Heart left ventricle (tissue), 16 donors: ENCODE measurements at regions not wholly inside any gene's neighbourhood (a gene's known extent, or its start where the extent isn't known, plus 50 kb on each side); places are given as distances from the start of the nearest gene placed in this dataset.

Source experiments
- ATAC-seq, 4 donors: fragments of 200-7000 bp; cut with Tn5 transposase; one replicate each; pipeline ENCODE4 v1.9.1; 2020 to 2022; ENCODE audit warnings: moderate library complexity in 4 of 4, mild to moderate bottlenecking in 3 of 4, moderate number of reproducible peaks in 1 of 4
- DNase-seq, 5 donors: peaks; one replicate each; pipeline ENCODE4 v3.0.0-alpha.2; 2020
- H3K27ac ChIP-seq, 12 donors: fragments of 200-600 bp; sonication (generic) in 4 of 12; one replicate each; pipeline versions ENCODE4 v1.5.0 to v1.8.0; 2016 to 2022; ENCODE audit warnings: mild to moderate bottlenecking in 2 of 12
- H3K27me3 ChIP-seq, 9 donors: fragments of 200-600 bp; sonication (generic) in 2 of 9; one replicate each; pipeline versions ENCODE4 v1.5.1 to v1.8.0; 2016 to 2022; ENCODE audit warnings: mild to moderate bottlenecking in 3 of 9
- H3K36me3 ChIP-seq, 9 donors: fragments of 200-600 bp; sonication (generic) in 2 of 9; one replicate each; pipeline versions ENCODE4 v1.5.0 to v1.8.0; 2018 to 2022; ENCODE audit warnings: mild to moderate bottlenecking in 2 of 9
- H3K4me1 ChIP-seq, 12 donors: fragments of 200-600 bp; sonication (generic) in 4 of 12; one replicate each; pipeline versions ENCODE4 v1.5.0 to v1.8.0; 2016 to 2022; ENCODE audit warnings: mild to moderate bottlenecking in 3 of 12
- H3K4me3 ChIP-seq, 12 donors: fragments of 200-600 bp; sonication (generic) in 4 of 12; one replicate each; pipeline versions ENCODE4 v1.5.0 to v1.8.0; 2017 to 2022; ENCODE audit warnings: mild to moderate bottlenecking in 9 of 12, moderate library complexity in 4 of 12
- H3K9me3 ChIP-seq, 12 donors: fragments of 200-600 bp; sonication (generic) in 4 of 12; one replicate each; pipeline versions ENCODE4 v1.5.0 to v1.8.0; 2016 to 2022; ENCODE audit warnings: mild to moderate bottlenecking in 1 of 12
- CTCF ChIP-seq, 12 donors: fragments of 200-600 bp; sonication (generic) in 4 of 12; IDR thresholded peaks; one replicate each; pipeline versions ENCODE4 v1.5.0 to v1.8.0; 2018 to 2022; ENCODE audit warnings: antibody characterized with exemption in 12 of 12, mild to moderate bottlenecking in 5 of 12
- POLR2A ChIP-seq, 2 donors: fragments of 450-650 bp; IDR thresholded peaks; one replicate each; pipeline ENCODE4 v1.6.1; 2017; ENCODE audit warnings: antibody characterized with exemption in 2 of 2, mild to moderate bottlenecking in 2 of 2, moderate library complexity in 2 of 2
- WGBS, 4 donors: extraction: QIAGEN DNeasy Blood & Tissue Kit in 2 of 4; methylation state at CpG; one replicate each; pipeline versions ENCODE4 v1.1.5 to v1.1.7; 2013 to 2018; 5-methylcytosine and 5-hydroxymethylcytosine counted together
- intact Hi-C, 10 donors: fragments of 100-400 bp; cut with DNase I; formaldehyde crosslinking; loops; one replicate each; pipeline versions ENCODE4 v1.11.1 to v1.14.2; 2022
- donor health status: ischemic (EF 13 %, LVEDD 7.1; RV severe dilation, severe dysfunction).
- donor health status: healthy with polysubstance abuse.
- donor health status: DM: no; HTN: yes; CAD: no.
- donor health status: DM: no; HTN: no; CAD: no.
- donor health status: ischemic (EF 25% LVEDD 6.9; RV normal size, moderate dysfunction).
- donor health status: ischemic (EF 25% LVEDD 5.7; RV mildly dilated, moderate dysfunction).
- donor health status: healthy.
- donor health status: DM: yes; HTN: yes; CAD: no.
- donor health status: ischemic (EF 35%, LVEDD 5.7; RV mildly dilated, moderate dysfunction).
- donor health status: nonischemic (EF 11% LVEDD 7.7; RV severe dilation, severe dysfunction).
- donor health status: DM: yes; HTN: yes; CAD: no.
- donor health status: PGD.
- donor health status: ischemic (EF 29% LVEDD 5.4; RV normal size, mild dysfunction).
- donor health status: nonischemic (EF 23%, LVEDD 6.1; RV moderate dilation, normal function).

GRCh38 chr9:135020481-135021392, 66.7 kb upstream of the OLFM1 start:
- no peak for DNase-seq
- Histone ChIP-seq H3K27ac (no peak overlapping the region), H3K27me3 (peaks cover 0 to 17% (median 0%) of the 10 kb centered on the region in 9 donors), H3K4me3 (no peak overlapping the region), H3K4me1 (peaks cover 0 to 3% (median 0%) of the 10 kb centered on the region in 12 donors), H3K36me3 (no peaks in the 10 kb centered on the region), H3K9me3 (no peaks in the 10 kb centered on the region)
- intact Hi-C loops, result no loop called here
- WGBS, 4 donors, result 56 to 64% (median 60%) methylated on average over 12 to 24 of the region's 24 CpGs
- no peak for ATAC-seq
- TF ChIP-seq CTCF (IDR thresholded peaks at IDR 0.05) (no peak), POLR2A (IDR thresholded peaks at IDR 0.05) (no peak)

- H3K9me3 ChIP-seq, result no peaks in the 10 kb centered on the region
- intact Hi-C loops, result no loop called here
- DNase-seq (no peak), ATAC-seq (no peak)
- TF ChIP-seq POLR2A (IDR thresholded peaks at IDR 0.05) (no peak), CTCF (IDR thresholded peaks at IDR 0.05) (no peak)
- H3K27ac ChIP-seq, result no peak overlapping the region
- 72 to 92% (median 79%) methylated on average over 5 to 8 of the region's 8 CpGs for WGBS, 4 donors
- no peaks in the 10 kb centered on the region for H3K36me3 ChIP-seq
- H3K4me1 ChIP-seq, result peaks cover 0 to 3% (median 0%) of the 10 kb centered on the region in 12 donors
- H3K27me3 ChIP-seq, result peaks cover 0 to 11% (median 0%) of the 10 kb centered on the region in 9 donors
- H3K4me3 ChIP-seq, result no peak overlapping the region
These were observed 66.1 kb upstream of the OLFM1 start for GRCh38 chr9:135021393-135021789.

GRCh38 chr9:135022191-135022870, 65.1 kb upstream of the OLFM1 start:
- Histone ChIP-seq H3K4me3 (no peak overlapping the region), H3K4me1 (peaks cover 0 to 3% (median 0%) of the 10 kb centered on the region in 12 donors), H3K27ac (no peak overlapping the region), H3K27me3 (peaks cover 0 to 11% (median 0%) of the 10 kb centered on the region in 9 donors), H3K9me3 (no peaks in the 10 kb centered on the region), H3K36me3 (no peaks in the 10 kb centered on the region)
- WGBS, 4 donors, result 89 to 92% (median 91%) methylated on average over 14 to 18 of the region's 18 CpGs
- TF ChIP-seq CTCF (IDR thresholded peaks at IDR 0.05), result no peak
- no peak for TF ChIP-seq POLR2A (IDR thresholded peaks at IDR 0.05)
- ATAC-seq, result no peak
- no peak for DNase-seq
- intact Hi-C loops, result no loop called here
